GM19463 (cell line): ENCODE measurements at regions not wholly inside any gene's neighbourhood (a gene's known extent, or its start where the extent isn't known, plus 50 kb on each side); places are given as distances from the start of the nearest gene placed in this dataset.
A peak's percentile ranks its signal among the peaks of the same experiment; 100 is the strongest.
"Not testable (repeated sequence)": the region's sequence is repeated elsewhere in the genome, so short reads cannot be mapped to it uniquely, and the experiment has no call there.

Source experiments
- ATAC-seq: cut with Tn5 transposase; IDR thresholded peaks from one replicate; pipeline ENCODE4 v1.9.1; 2021; ENCODE audit warnings: mild to moderate bottlenecking, moderate library complexity; ENCODE audit not compliant: unreplicated experiment

DNA sequence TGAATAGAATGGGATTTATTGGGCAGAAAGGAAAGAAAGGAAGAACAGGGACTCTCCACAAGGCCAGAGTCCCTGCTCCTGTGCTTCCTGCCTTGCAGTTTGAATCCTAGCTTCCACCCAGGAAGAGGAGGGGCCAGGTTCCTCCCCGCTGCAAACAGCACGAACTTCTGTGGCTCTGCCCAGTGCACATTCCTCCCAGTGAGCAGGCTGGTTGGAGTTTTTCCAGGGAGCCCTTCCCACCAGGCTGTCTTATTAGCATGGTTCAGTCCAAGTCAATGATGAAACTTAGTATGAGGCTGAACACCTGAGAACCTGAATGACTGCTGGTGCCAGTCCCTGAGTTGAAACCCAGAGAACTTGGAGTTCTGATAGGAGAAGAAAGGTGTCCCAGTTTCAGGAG is 247.2 kb downstream of the DUSP10 start:
- ATAC-seq, result no peak

DNA sequence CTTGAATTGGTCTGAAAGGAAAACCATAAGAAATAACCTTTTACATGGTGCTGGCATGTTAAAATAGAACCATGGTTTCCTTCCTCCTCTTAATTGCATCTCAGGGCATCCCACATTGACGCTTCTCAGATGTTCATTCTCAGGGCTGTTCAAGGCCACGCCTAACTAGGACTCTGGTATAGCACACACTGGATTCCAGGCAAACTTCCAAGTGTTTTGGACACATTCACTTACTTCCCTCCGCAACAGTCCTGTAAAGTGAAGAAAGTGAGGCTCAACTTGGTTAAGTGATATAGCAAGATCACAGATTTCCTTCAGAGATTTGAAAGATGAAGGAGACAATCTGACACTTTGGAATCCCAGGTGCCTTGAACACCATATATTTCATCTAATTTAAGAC is 244.8 kb downstream of the DUSP10 start:
- ATAC-seq, result no peak

- no peak for ATAC-seq
Observed at GRCh38 chr1:221503268-221503667, 238.6 kb downstream of the DUSP10 start.

- ATAC-seq, result peak; percentile 59
Observed at GRCh38 chr1:221509575-221510355, 232.1 kb downstream of the DUSP10 start.

DNA sequence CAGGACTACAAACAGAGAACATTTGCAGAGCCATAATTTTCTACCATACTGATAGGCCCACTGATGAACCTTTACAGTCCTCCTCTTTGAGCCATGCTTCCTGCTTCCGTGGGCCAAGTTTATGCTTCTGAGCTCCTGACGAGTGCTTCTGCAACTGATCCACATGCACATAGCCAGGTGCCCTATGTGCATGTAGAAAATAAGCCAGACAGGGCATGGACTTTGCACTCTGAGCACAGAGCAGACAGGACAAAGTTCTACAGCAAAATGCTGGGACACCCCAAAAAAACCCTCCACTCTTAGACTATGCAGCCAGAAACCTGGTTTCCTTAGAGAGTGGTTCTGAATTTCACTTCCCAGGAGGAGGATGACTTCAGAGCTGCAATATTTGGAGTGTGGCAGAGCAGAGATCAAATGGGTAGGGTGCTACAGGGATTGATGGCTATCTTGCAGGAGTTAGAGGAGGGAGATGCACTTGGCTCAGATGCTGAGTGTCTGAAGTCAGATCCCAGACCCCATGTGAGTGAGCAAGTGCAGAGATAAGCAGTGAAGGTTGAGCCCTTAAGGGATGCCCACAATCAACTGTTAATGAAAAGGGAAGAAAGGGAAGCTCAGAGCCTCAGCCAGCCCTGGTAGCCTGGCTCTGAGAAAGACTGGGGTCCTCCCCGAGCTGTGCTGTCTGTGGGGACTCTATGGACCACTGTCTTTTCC is 230.9 kb downstream of the DUSP10 start:
- no peak for ATAC-seq

- no peak for ATAC-seq
Observed at GRCh38 chr1:221511797-221512196, 230.1 kb downstream of the DUSP10 start.

GRCh38 chr1:221514806-221515205 is 227.1 kb downstream of the DUSP10 start:
- ATAC-seq, result no peak

GRCh38 chr1:221515496-221515895 is 226.4 kb downstream of the DUSP10 start:
- ATAC-seq, result no peak

GRCh38 chr1:221517961-221518360 is 223.9 kb downstream of the DUSP10 start:
- no peak for ATAC-seq

DNA sequence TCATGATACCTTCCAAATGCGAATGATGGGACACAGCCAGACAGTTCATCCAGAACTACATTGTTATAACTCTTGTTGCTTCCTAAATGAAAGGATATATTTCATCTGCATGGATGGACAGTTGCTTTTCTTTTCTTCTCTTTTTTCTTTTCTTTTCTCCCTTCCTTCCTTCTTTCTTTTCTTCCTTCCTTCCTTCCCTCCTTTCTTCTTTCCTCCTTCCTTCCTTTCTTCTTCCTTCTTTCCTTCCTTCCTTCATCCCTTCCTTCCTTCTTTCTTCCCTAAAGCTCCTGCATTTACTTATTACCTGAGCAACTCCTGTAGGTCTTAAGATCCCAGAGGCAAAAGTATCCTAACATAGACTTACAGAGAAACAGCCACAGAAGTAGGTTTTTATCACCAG is 221.6 kb downstream of the DUSP10 start:
- no peak for ATAC-seq

- ATAC-seq, result no peak
Observed at GRCh38 chr1:221521686-221522085, 220.2 kb downstream of the DUSP10 start.

DNA sequence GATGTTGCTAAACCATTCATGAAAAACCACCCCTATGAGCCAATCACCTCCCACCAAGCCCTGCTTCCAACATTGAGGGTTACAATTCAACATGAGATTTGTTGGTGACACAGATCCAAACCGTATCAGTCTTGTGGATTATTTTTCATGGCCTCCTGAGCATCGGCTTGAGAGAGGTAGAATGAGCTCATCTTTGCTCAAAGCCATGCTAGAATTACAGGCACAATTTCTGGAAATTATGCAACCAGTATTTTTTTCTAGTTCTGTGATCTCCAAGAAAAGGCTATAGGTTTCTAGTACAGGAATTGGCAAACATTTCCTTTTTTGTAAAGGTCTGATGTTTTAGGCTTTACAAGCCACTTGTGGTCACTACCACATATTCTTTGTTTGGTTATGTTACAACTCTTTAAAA is 219.4 kb downstream of the DUSP10 start:
- ATAC-seq, result no peak

DNA sequence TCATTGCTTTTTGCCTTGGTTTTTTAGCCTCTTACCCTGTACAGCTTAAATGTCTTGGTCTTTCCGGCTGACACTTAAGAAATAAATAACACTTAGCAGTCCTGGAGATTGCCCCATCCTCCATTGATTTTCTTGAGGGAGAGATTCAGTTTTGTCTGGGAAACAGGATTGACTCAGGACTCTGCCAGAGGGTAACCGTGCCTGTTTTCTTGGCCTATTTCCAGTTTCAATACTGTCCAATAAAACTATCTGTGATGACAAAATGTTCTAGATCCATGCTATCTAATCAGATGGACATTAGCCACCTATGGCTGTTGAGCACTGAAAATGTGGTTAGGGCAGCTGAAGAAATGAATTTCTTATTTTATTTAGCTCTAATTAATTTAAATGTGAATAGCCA is 216.1 kb downstream of the DUSP10 start:
- no peak for ATAC-seq

- ATAC-seq, result no peak
Observed at GRCh38 chr1:221527302-221527701, 214.6 kb downstream of the DUSP10 start.

GRCh38 chr1:221527886-221528624 is 213.8 kb downstream of the DUSP10 start:
- no peak for ATAC-seq

DNA sequence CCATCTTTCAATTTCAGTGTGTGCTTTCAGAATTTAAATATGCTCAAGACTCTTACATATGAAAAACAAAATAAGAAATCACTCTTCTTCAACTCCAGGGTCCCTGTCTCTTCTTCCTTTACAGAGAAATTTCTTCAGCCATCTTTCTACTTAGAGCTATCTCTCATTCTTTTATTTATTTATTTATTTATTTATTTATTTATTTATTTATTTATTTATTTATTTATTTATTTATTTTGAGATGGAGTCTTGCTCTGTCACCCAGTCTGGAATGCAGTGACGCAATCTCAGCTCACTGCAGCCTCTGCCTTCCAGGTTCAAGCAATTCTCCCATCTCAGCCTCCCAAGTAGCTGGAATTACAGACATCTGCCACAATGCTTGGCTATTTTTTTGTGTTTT is 211.7 kb downstream of the DUSP10 start:
- ATAC-seq, result not testable (repeated sequence)

- no peak for ATAC-seq
Observed at GRCh38 chr1:221530791-221531190, 211.1 kb downstream of the DUSP10 start.

- no peak for ATAC-seq
Observed at GRCh38 chr1:221532071-221532773, 209.7 kb downstream of the DUSP10 start.

- no peak for ATAC-seq
Observed at GRCh38 chr1:221541296-221541695, 200.6 kb downstream of the DUSP10 start.

- no peak for ATAC-seq
Observed at GRCh38 chr1:221543529-221544120, 198.3 kb downstream of the DUSP10 start.

- ATAC-seq, result no peak
Observed at GRCh38 chr1:221548942-221549341, 192.9 kb downstream of the DUSP10 start.
